GM12878 (cell line): ENCODE measurements at regions not wholly inside any gene's neighbourhood (a gene's known extent, or its start where the extent isn't known, plus 50 kb on each side); places are given as distances from the start of the nearest gene placed in this dataset.

Experiments
- ATAC-seq: fragments of 200-7000 bp; cut with Tn5 transposase; 3 replicates; pipeline ENCODE4 v1.9.1; 2020; ENCODE audit warnings: mild to moderate bottlenecking, moderate library complexity
- BruUV-seq: library from RNA; stranded (reverse); fragments of 400-500 nt; replicated peaks from 2 replicates; lab custom pipeline; 2021; lab: Mats Ljungman, UMichigan
- CTCF ChIA-PET: fragments of 300-600 bp; sonication (Branson Sonifier 250); formaldehyde crosslinking; extraction: SDS; loops from one replicate; lab custom pipeline; 2021; ENCODE audit warnings: inconsistent platforms; lab: Yijun Ruan, JAX
- POLR2A ChIA-PET: fragments of 350-600 bp; formaldehyde crosslinking; extraction: SDS; loops from one replicate; lab custom pipeline; 2021; ENCODE audit warnings: inconsistent platforms; lab: Charles Lee
- RAD21 ChIA-PET: fragments of 300-600 bp; sonication (Branson Sonifier 250); formaldehyde crosslinking; loops from one replicate; lab custom pipeline; 2023; ENCODE audit warnings: antibody characterized with exemption; ENCODE audit not compliant: unreplicated experiment; lab: Charles Lee
- SMC1A ChIA-PET: fragments of 300-600 bp; sonication (Branson Sonifier 250); formaldehyde crosslinking; loops from one replicate; lab custom pipeline; 2023; ENCODE audit not compliant: unreplicated experiment, uncharacterized antibody; lab: Charles Lee
- DNase-seq: peaks from one replicate; pipeline ENCODE4 v3.0.0-alpha.2; 2011; ENCODE audit warnings: low read depth, low spot score
- FAIRE-seq: peaks from 3 replicates; lab custom pipeline; 2011; peaks lifted over from hg19 to GRCh38; lab: Jason Lieb, UNC
- H2AFZ ChIP-seq: 2 replicates; pipeline ENCODE4 v1.6.0; 2011; ENCODE audit warnings: low read depth, low read length, control low read depth; ENCODE audit not compliant: control insufficient read depth
- H3K27ac ChIP-seq: 2 replicates; pipeline ENCODE4 v1.5.1; 2011; ENCODE audit warnings: control low read depth; ENCODE audit not compliant: control insufficient read depth, insufficient read depth
- H3K27me3 ChIP-seq, 2 experiments: replicated peaks in 1 of 2; 2 replicates each; pipeline versions ENCODE4 v1.6.0 to v1.6.1; 2011; ENCODE audit warnings: low read length in 1 of 2; ENCODE audit not compliant: control insufficient read depth in 2 of 2, insufficient read depth in 2 of 2
- H3K36me3 ChIP-seq, 2 experiments: 2 replicates each; pipeline ENCODE4 v1.5.1; 2011; ENCODE audit warnings: low read length in 1 of 2; ENCODE audit not compliant: control insufficient read depth in 2 of 2, insufficient read depth in 2 of 2
- H3K4me1 ChIP-seq: 2 replicates; pipeline ENCODE4 v1.6.1; 2011; ENCODE audit warnings: mild to moderate bottlenecking, low read length, moderate library complexity, mixed read lengths; ENCODE audit not compliant: control insufficient read depth, insufficient read depth
- H3K4me2 ChIP-seq: 2 replicates; pipeline ENCODE4 v1.6.0; 2011; ENCODE audit warnings: control low read depth; ENCODE audit not compliant: control insufficient read depth, insufficient read depth
- H3K4me3 ChIP-seq: fragments of 200-600 bp; sonication (generic); 2 replicates; pipeline ENCODE4 v1.5.1; 2016
- H3K79me2 ChIP-seq: 2 replicates; pipeline ENCODE4 v1.6.0; 2011; ENCODE audit warnings: low read length; ENCODE audit not compliant: control insufficient read depth, insufficient read depth
- H3K9ac ChIP-seq: 2 replicates; pipeline ENCODE4 v1.8.0; 2011; ENCODE audit warnings: low read length, control low read depth, mixed read lengths; ENCODE audit not compliant: control insufficient read depth, insufficient read depth
- H3K9me3 ChIP-seq: replicated peaks from 3 replicates; pipeline ENCODE4 v1.5.1; 2011; ENCODE audit warnings: mild to moderate bottlenecking, low read length; ENCODE audit not compliant: control insufficient read depth, insufficient read depth
- H4K20me1 ChIP-seq: 2 replicates; pipeline ENCODE4 v1.6.0; 2011; ENCODE audit not compliant: control insufficient read depth, insufficient read depth
- E4F1 ChIP-seq: fragments of 450-650 bp; IDR thresholded peaks from 2 replicates; pipeline ENCODE4 v1.6.1; 2018; ENCODE audit warnings: borderline replicate concordance, mild to moderate bottlenecking; ENCODE audit not compliant: partially characterized antibody
- GATAD2B ChIP-seq: fragments of 450-650 bp; conservative IDR thresholded peaks from 2 replicates; pipeline ENCODE4 v1.6.1; 2017; ENCODE audit warnings: low read depth, mild to moderate bottlenecking, moderate library complexity
- JUND ChIP-seq: IDR thresholded peaks from 2 replicates; pipeline ENCODE4 v1.6.1; 2012; ENCODE audit warnings: low read depth, mild to moderate bottlenecking, low read length, improper control_type of control experiment, moderate library complexity
- MTA2 ChIP-seq: fragments of 450-650 bp; IDR thresholded peaks from 2 replicates; pipeline ENCODE4 v1.6.1; 2016; ENCODE audit warnings: low read depth, mild to moderate bottlenecking, moderate library complexity
- MXI1 ChIP-seq: fragments of 150-350 bp; IDR thresholded peaks from 2 replicates; pipeline ENCODE4 v1.6.1; 2011; ENCODE audit warnings: low read depth, mild to moderate bottlenecking, inconsistent platforms, low read length, improper control_type of control experiment
- whole genome bisulfite sequencing: methylation state at CpG from one replicate; pipeline ENCODE4 v1.1.6; 2016; ENCODE audit warnings: low lambda C conversion rate; ENCODE audit not compliant: insufficient replicate concordance, insufficient coverage; ENCODE audit errors: missing lambda C conversion rate; 5-methylcytosine and 5-hydroxymethylcytosine counted together
- in situ Hi-C: fragments of 300-500 bp; cut with MboI; formaldehyde crosslinking; loops from 9 replicates; pipeline ENCODE4 v1.14.3; 2018; ENCODE audit warnings: mixed read lengths
- intact Hi-C: fragments of 100-400 bp; cut with micrococcal nuclease; formaldehyde crosslinking; loops from one replicate; pipeline ENCODE4 v1.14.2; 2022; ENCODE audit not compliant: unreplicated experiment

- TF ChIP-seq E4F1 (no peak), MXI1 (no peak)
- TF ChIP-seq, all 136 proteins: peak for 0
Measured at GRCh38 chr6:165767228-165767627, 104.2 kb upstream of the PDE10A start (continued).

GRCh38 chr6:165766457-165766856 is 103.4 kb upstream of the PDE10A start:
- intact Hi-C loops: no loop called here
- no peaks in the 10 kb centered on the region; the same call in 2 of the 3 replicates for H3K9me3 ChIP-seq
- no TSS peak for BruUV-seq
- H4K20me1 ChIP-seq: no peaks in the 10 kb centered on the region
- ChIA-PET RAD21 (no interaction called here), POLR2A (no interaction called here)
- no peaks in the 10 kb centered on the region for H3K4me1 ChIP-seq
- 3% methylated on average over 4 of the region's 4 CpGs for WGBS
- DNase-seq (no peak), FAIRE-seq (no peak)
- H3K36me3 ChIP-seq: no peaks in the 10 kb centered on the region
- H3K27ac ChIP-seq: no peak overlapping the region
- H3K4me3 ChIP-seq: no peak overlapping the region
- H2AFZ ChIP-seq: no peak overlapping the region
- in situ Hi-C loops: no loop called here
- H3K4me2 ChIP-seq: no peak overlapping the region
- H3K79me2 ChIP-seq: no peaks in the 10 kb centered on the region
- TF ChIP-seq MTA2 (no peak), GATAD2B (no peak), JUND (no peak)
- TF ChIP-seq, all 136 proteins: peak for 0
- ChIA-PET SMC1A (no interaction called here), CTCF (no interaction called here)
- no peak for ATAC-seq
- no peak overlapping the region for H3K9ac ChIP-seq
- H3K27me3 ChIP-seq: no peaks in the 10 kb centered on the region
